Fibroblast of villous mesenchyme (primary cell): ENCODE measurements at regions not wholly inside any gene's neighbourhood (a gene's known extent, or its start where the extent isn't known, plus 50 kb on each side); places are given as distances from the start of the nearest gene placed in this dataset.
"Not testable (repeated sequence)": the region's sequence is repeated elsewhere in the genome, so short reads cannot be mapped to it uniquely, and the experiment has no call there.

Source experiments
- DNase-seq: peaks from one replicate; pipeline ENCODE4 v3.0.0-alpha.2; 2010; ENCODE audit warnings: low read depth
- H3K4me3 ChIP-seq: 2 replicates; pipeline ENCODE4 v1.5.1; 2011; ENCODE audit warnings: low read depth, mild to moderate bottlenecking, low read length
- CTCF ChIP-seq: IDR thresholded peaks from 2 replicates; pipeline ENCODE4 v1.5.1; 2012; ENCODE audit warnings: low read depth, mild to moderate bottlenecking, low read length; ENCODE audit not compliant: insufficient read depth

GRCh38 chr3:13137941-13138832 lies 65.0 kb upstream of the IQSEC1 start:
- DNase-seq, result no peak
- no peak overlapping the region for H3K4me3 ChIP-seq
- no peak for TF ChIP-seq CTCF

- not testable (repeated sequence) for DNase-seq, H3K4me3 ChIP-seq
These were observed 63.6 kb upstream of the IQSEC1 start for GRCh38 chr3:13136848-13137247.

- no peak for TF ChIP-seq CTCF
- no peak for DNase-seq
- H3K4me3 ChIP-seq, result no peak overlapping the region
These were observed 63.2 kb upstream of the IQSEC1 start for GRCh38 chr3:13136426-13136825.

- no peak for DNase-seq
These were observed 62.6 kb upstream of the IQSEC1 start for GRCh38 chr3:13135811-13136321.

GRCh38 chr3:13135251-13135810 lies 62.1 kb upstream of the IQSEC1 start:
- no peak for DNase-seq

More at GRCh38 chr3:13135811-13136321, 62.6 kb upstream of the IQSEC1 start:
- no peak overlapping the region for H3K4me3 ChIP-seq
- TF ChIP-seq CTCF, result no peak

GRCh38 chr3:13134879-13135206 lies 61.6 kb upstream of the IQSEC1 start:
- H3K4me3 ChIP-seq, result no peak overlapping the region
- no peak for DNase-seq
- TF ChIP-seq CTCF, result no peak

More at GRCh38 chr3:13135251-13135810, 62.1 kb upstream of the IQSEC1 start:
- TF ChIP-seq CTCF, result no peak
- no peak overlapping the region for H3K4me3 ChIP-seq

GRCh38 chr3:13134166-13134878 lies 61.1 kb upstream of the IQSEC1 start:
- no peak overlapping the region for H3K4me3 ChIP-seq
- no peak for TF ChIP-seq CTCF
- no peak for DNase-seq
